ENCODE measurements at regions not wholly inside any gene's neighbourhood (a gene's known extent, or its start where the extent isn't known, plus 50 kb on each side); places are given as distances from the start of the nearest gene placed in this dataset.

- Histone ChIP-seq H3K9me3 (ENCODE audit: low read depth) (no peaks in the 10 kb centered on the region), H3K4me1 (ENCODE audit: low read depth) (no peaks in the 10 kb centered on the region), H3K27me3 (no peaks in the 10 kb centered on the region), H3K36me3 (no peaks in the 10 kb centered on the region), H3K27ac (no peak overlapping the region), H3K4me3 (no peak overlapping the region)
- DNase-seq (ENCODE audit: low read depth in 1 of 2, low spot score in 1 of 2) = no peak
- TF ChIP-seq CTCF (IDR thresholded peaks at IDR 0.05; ENCODE audit: low read depth, low read length) = no peak
Observed at GRCh38 chr11:82539669-82540068, 194.0 kb downstream of the FAM181B start.

DNA sequence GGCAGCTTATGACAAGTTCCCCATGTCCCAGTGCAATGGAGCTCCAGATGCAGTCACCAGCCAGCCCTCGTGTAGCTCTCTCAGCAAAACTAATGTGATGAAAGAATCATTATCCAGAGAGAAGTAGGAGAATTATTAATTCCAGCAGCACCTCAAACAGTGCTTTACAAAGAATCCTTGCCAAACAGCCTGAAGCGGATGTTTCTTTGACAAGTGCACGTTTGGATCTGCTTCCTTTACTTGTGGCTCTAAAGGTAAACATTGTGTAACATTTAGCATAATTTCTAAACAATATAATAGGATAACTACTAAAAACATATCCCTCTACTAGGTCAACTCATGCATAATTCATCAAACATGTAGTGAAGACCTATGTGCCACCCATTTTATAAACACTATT, 197.0 kb downstream of the FAM181B start:
- TF ChIP-seq CTCF (IDR thresholded peaks at IDR 0.05; ENCODE audit: low read depth, low read length) = no peak
- Histone ChIP-seq H3K4me1 (ENCODE audit: low read depth) (no peaks in the 10 kb centered on the region), H3K27me3 (no peaks in the 10 kb centered on the region), H3K27ac (no peak overlapping the region), H3K9me3 (ENCODE audit: low read depth) (no peaks in the 10 kb centered on the region), H3K36me3 (no peaks in the 10 kb centered on the region), H3K4me3 (no peak overlapping the region)
- DNase-seq (ENCODE audit: low read depth in 1 of 2, low spot score in 1 of 2) = no peak

DNA sequence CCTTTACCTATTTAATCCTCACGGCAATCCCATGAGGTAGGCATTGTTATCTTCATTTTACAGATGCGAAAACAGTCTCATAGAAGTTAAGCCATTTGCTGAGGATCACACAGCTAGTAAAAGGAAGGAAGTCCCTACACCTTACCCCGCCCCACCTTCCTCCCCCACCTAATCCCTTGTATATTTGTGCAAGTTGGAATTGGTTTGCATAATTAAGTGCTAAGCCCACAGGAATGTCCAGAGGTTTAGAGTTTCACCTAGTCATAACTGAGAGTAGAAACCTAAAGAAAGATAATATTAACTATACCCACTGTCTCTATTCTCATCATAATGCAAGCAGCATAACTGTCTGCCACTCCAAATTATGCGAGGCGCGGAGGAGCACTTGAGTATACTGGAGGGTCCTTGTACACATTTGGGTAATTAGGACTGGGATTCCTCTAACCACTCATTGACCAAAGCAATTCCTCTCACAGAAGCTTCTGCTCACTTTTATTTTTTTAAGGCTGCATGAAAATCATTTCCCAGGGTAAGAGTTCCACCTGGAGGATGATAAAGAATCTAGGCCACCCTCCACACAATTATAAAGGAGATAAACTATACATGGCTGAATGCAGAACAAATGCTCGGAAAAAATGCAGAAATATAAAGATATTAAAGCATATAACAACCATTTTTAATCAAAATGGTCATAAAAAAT, 199.9 kb downstream of the FAM181B start:
- no peaks in the 10 kb centered on the region for H3K9me3 ChIP-seq (ENCODE audit: low read depth)
- H3K36me3 ChIP-seq = no peaks in the 10 kb centered on the region
- no peak for DNase-seq (ENCODE audit: low read depth in 1 of 2, low spot score in 1 of 2)
- H3K4me3 ChIP-seq = no peak overlapping the region
- no peaks in the 10 kb centered on the region for H3K4me1 ChIP-seq (ENCODE audit: low read depth)
- H3K27ac ChIP-seq = no peak overlapping the region
- TF ChIP-seq CTCF (IDR thresholded peaks at IDR 0.05; ENCODE audit: low read depth, low read length) = no peak
- no peaks in the 10 kb centered on the region for H3K27me3 ChIP-seq

DNA sequence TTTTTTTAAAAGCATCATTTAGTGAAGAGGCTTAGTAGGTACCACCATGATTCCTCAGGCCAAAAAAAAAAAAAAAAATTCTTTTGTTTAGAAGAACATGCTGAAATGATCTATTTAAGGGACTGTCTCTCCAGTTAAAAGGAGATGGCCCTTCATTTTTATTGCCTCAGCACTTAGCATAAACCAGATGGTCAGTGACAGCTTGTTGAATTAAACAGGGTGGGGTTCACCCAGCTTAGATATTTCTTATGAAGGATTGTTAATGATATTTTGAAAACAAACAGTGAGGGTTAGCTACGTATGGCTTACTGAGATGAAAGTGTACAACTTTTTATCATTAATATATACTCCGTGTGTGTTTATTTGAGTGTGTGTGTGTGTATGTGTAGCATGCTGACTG, 203.7 kb downstream of the FAM181B start:
- no peak overlapping the region for H3K27ac ChIP-seq
- H3K36me3 ChIP-seq = no peaks in the 10 kb centered on the region
- H3K9me3 ChIP-seq (ENCODE audit: low read depth) = no peaks in the 10 kb centered on the region
- H3K4me1 ChIP-seq (ENCODE audit: low read depth) = no peaks in the 10 kb centered on the region
- no peak for DNase-seq (ENCODE audit: low read depth in 1 of 2, low spot score in 1 of 2)
- H3K4me3 ChIP-seq = no peak overlapping the region
- TF ChIP-seq CTCF (IDR thresholded peaks at IDR 0.05; ENCODE audit: low read depth, low read length) = no peak
- no peaks in the 10 kb centered on the region for H3K27me3 ChIP-seq

- Histone ChIP-seq H3K36me3 (no peaks in the 10 kb centered on the region), H3K27ac (no peak overlapping the region), H3K4me3 (no peak overlapping the region), H3K4me1 (ENCODE audit: low read depth) (no peaks in the 10 kb centered on the region), H3K27me3 (no peaks in the 10 kb centered on the region), H3K9me3 (ENCODE audit: low read depth) (no peaks in the 10 kb centered on the region)
- no peak for DNase-seq (ENCODE audit: low read depth in 1 of 2, low spot score in 1 of 2)
- TF ChIP-seq CTCF (IDR thresholded peaks at IDR 0.05; ENCODE audit: low read depth, low read length) = no peak
Observed at GRCh38 chr11:82527081-82527584, 206.5 kb downstream of the FAM181B start.
